Memory B cell (primary cell): ENCODE measurements at regions not wholly inside any gene's neighbourhood (a gene's known extent, or its start where the extent isn't known, plus 50 kb on each side); places are given as distances from the start of the nearest gene placed in this dataset.

Experiments
- ATAC-seq: fragments of 150-1000 bp; cut with Tn5 transposase; 2 replicates; pipeline ENCODE4 v1.10.0; 2021; ENCODE audit warnings: low read depth, mild to moderate bottlenecking, moderate library complexity
- DNase-seq, 2 donors: peaks; one replicate each; pipeline ENCODE4 v3.0.0; 2022; ENCODE audit warnings: low spot score in 2 of 2
- H3K27ac Mint-ChIP-seq: one replicate; pipeline ENCODE4 v1.8.0; 2022; ENCODE audit warnings: mild to moderate bottlenecking, moderate library complexity, mixed read lengths
- H3K27me3 Mint-ChIP-seq: one replicate; pipeline ENCODE4 v1.8.0; 2022; ENCODE audit warnings: mixed read lengths
- H3K36me3 Mint-ChIP-seq: one replicate; pipeline ENCODE4 v1.8.0; 2022; ENCODE audit warnings: mild to moderate bottlenecking, mixed read lengths
- H3K4me1 Mint-ChIP-seq: one replicate; pipeline ENCODE4 v1.8.0; 2022; ENCODE audit warnings: mixed read lengths
- H3K4me3 Mint-ChIP-seq: one replicate; pipeline ENCODE4 v1.8.0; 2022; ENCODE audit warnings: mild to moderate bottlenecking, moderate library complexity, mixed read lengths
- H3K9me3 Mint-ChIP-seq: one replicate; pipeline ENCODE4 v1.8.0; 2022; ENCODE audit warnings: mixed read lengths

DNA sequence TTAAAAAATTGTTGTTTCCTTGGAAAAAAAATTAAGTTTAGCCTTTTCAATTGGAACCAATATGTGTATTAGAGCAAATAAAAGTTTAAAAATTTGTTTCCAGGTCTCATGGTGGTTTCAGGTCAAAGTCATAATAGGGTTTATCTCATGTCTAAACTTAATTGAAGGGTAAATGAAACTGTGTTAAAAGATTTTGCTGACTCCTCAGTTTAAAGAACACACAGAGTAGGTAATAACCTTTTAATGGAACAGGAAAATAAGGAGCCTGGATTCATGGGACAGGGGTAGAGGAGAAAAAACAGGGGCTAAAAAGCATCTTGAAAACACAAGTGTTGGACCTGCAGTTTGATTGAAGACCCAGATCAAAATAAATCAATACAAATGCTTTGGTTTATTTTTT is 190.6 kb downstream of the MFSD1 start:
- ATAC-seq (no peak), DNase-seq (no peak)
- H3K27ac Mint-ChIP-seq = no peak overlapping the region
- H3K27me3 Mint-ChIP-seq = peaks cover 4% of the 10 kb centered on the region
- no peaks in the 10 kb centered on the region for H3K36me3 Mint-ChIP-seq
- no peak overlapping the region for H3K4me3 Mint-ChIP-seq
- no peaks in the 10 kb centered on the region for H3K4me1 Mint-ChIP-seq
- H3K9me3 Mint-ChIP-seq = no peaks in the 10 kb centered on the region

DNA sequence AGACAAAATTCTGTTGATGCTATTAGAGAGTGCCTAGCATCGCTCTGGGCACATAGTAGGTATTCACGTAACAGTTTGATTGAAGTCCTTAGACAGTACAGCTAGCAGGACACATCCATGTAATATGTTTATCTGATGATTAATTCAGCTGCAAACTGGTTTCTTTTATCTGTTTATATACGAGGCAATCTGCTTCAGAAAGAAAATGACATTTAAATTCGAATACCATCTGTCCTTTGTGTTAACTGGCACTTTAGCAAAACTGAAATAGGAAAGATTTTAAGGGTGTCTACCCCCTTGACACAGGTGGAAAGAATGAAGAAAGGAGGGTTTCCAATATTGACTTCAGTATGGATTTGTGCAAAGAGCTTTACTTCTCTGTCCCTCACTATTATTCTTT is 192.5 kb downstream of the MFSD1 start:
- ATAC-seq (no peak), DNase-seq (no peak)
- Mint-ChIP-seq H3K9me3 (no peaks in the 10 kb centered on the region), H3K36me3 (no peaks in the 10 kb centered on the region), H3K4me1 (no peaks in the 10 kb centered on the region), H3K27me3 (peaks cover 4% of the 10 kb centered on the region), H3K4me3 (no peak overlapping the region), H3K27ac (no peak overlapping the region)

DNA sequence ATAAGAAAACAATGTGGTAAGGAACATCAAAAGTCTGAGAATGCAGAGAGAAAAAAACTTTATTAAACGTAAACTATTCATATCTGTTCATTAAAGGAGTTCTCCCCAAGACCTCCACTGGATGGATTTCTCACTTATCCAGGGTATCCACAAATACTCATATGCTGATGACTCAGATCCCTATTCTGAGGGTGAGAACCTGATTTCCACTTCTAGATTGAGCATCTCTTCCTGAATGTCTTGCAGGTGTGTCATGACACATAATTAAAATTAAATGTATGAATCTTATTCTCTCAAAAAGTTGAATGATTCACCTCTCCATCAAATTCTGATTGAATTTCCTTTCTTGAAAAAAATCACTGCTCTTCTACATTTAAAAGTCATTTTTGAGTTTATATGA is 199.9 kb downstream of the MFSD1 start:
- Mint-ChIP-seq H3K9me3 (no peaks in the 10 kb centered on the region), H3K36me3 (no peaks in the 10 kb centered on the region), H3K4me1 (no peaks in the 10 kb centered on the region), H3K27me3 (no peaks in the 10 kb centered on the region), H3K4me3 (no peak overlapping the region), H3K27ac (no peak overlapping the region)
- ATAC-seq (no peak), DNase-seq (no peak)

DNA sequence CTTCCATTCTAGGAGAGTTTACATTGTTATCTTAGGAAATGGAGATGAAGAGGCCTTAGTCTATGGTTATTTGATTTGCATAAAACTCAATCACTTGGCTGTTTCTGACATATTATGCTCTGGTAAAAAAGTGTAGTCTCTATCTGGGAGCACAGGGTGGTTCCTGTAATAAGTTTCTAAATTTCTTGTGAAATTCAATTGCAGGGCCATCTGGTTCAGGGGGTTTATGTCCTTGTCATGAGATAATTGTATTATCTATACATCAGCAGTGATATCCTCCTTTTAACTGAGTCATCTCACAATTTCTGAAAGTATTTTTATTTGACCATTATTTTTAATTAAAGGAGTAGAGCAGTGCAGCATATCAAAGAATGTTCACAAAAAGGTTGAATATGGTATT is 203.3 kb downstream of the MFSD1 start:
- H3K27ac Mint-ChIP-seq = no peak overlapping the region
- DNase-seq (no peak), ATAC-seq (no peak)
- H3K4me3 Mint-ChIP-seq = no peak overlapping the region
- no peaks in the 10 kb centered on the region for H3K9me3 Mint-ChIP-seq
- H3K4me1 Mint-ChIP-seq = no peaks in the 10 kb centered on the region
- H3K27me3 Mint-ChIP-seq = no peaks in the 10 kb centered on the region
- no peaks in the 10 kb centered on the region for H3K36me3 Mint-ChIP-seq

DNA sequence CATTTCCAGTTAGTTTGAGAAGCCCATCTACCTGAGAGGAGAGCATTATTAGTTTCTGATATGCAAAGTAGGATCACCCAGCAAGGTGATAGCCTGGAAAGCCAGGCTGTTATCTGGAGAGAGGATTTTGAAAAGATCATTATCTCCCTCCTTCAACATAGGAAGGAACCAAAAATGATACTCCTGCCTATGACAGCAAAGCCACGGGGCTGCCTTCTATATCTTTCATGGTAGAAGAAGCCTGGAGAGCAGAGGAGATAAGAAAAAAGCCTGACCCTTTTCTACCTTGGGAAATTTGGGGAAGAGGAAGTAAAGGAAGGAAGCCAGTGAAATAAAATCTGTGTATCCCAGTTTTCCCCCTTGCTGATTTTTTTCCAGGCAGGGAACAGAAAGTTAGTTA is 205.5 kb downstream of the MFSD1 start:
- Mint-ChIP-seq H3K4me3 (no peak overlapping the region), H3K9me3 (no peaks in the 10 kb centered on the region), H3K27me3 (no peaks in the 10 kb centered on the region), H3K27ac (no peak overlapping the region), H3K36me3 (no peaks in the 10 kb centered on the region), H3K4me1 (no peaks in the 10 kb centered on the region)
- DNase-seq (no peak), ATAC-seq (no peak)

DNA sequence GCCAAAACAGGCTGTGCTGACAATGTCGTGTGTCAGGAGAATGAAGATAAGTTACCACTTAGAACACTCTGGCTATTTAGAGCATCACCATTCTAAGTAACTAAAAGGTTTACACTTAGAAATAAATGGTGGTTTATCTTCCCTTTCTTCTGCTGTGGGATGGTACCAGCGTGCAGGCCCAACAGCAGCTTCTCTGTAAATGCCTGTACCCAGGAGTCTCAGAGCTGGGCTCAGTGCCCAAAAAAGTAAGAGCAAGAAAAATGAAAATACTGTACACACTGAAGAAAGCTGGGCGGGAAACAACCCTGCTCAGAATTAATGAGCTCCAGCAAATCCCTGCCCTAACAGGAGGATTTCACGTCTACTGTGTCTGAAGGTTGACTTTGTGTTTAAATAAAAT is 206.5 kb downstream of the MFSD1 start:
- DNase-seq (no peak), ATAC-seq (no peak)
- no peaks in the 10 kb centered on the region for H3K36me3 Mint-ChIP-seq
- H3K27me3 Mint-ChIP-seq = no peaks in the 10 kb centered on the region
- H3K9me3 Mint-ChIP-seq = no peaks in the 10 kb centered on the region
- H3K27ac Mint-ChIP-seq = no peak overlapping the region
- H3K4me1 Mint-ChIP-seq = no peaks in the 10 kb centered on the region
- no peak overlapping the region for H3K4me3 Mint-ChIP-seq

DNA sequence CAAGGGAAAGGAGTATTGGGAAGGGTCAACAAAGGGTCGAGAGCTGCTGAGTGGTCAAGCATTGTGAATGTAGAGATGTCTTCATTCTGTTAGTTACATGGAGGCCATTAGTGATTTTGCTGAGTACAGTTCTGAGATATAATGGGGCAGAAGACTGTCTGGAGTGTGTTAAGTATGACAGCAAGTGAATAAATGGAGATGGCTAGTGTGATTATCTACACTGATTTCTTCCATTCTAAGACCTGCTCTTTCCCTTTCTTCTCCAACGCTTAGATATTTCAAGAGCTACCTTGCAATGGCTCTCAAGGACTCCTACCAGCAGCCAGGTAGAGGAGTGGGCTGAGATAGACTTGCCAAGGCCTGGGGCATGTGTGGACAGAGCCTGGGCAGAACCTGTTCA is 216.5 kb downstream of the MFSD1 start:
- H3K27ac Mint-ChIP-seq = no peak overlapping the region

DNA sequence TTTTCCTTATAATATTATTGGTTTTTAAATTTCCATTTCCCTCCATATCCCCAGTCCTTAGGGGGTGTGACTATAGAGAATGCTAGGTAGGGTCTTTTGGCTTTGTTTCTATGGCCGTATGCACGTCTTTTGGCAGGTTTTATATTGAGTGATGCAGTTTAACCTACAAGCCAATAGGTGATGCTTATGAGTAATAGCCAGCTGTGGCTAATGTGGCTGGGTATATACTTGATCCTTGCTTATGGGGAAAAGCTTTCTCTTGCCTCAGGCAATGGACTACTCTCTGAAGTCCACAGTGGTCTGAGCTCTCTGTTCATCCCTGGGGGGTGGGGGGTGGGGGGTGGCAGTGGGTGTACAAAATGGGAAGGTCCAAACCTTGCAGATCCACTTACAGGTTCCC is 223.9 kb downstream of the MFSD1 start:
- Mint-ChIP-seq H3K9me3 (peaks cover 3% of the 10 kb centered on the region), H3K27me3 (peaks cover 3% of the 10 kb centered on the region), H3K4me3 (no peak overlapping the region), H3K36me3 (no peaks in the 10 kb centered on the region), H3K27ac (no peak overlapping the region), H3K4me1 (no peaks in the 10 kb centered on the region)
- DNase-seq (no peak), ATAC-seq (no peak)

More for the DNA sequence above, 216.5 kb downstream of the MFSD1 start:
- peaks cover 7% of the 10 kb centered on the region for H3K9me3 Mint-ChIP-seq
- ATAC-seq (no peak), DNase-seq (no peak)
- H3K27me3 Mint-ChIP-seq = no peaks in the 10 kb centered on the region
- no peaks in the 10 kb centered on the region for H3K4me1 Mint-ChIP-seq
- H3K36me3 Mint-ChIP-seq = no peaks in the 10 kb centered on the region
- no peak overlapping the region for H3K4me3 Mint-ChIP-seq

DNA sequence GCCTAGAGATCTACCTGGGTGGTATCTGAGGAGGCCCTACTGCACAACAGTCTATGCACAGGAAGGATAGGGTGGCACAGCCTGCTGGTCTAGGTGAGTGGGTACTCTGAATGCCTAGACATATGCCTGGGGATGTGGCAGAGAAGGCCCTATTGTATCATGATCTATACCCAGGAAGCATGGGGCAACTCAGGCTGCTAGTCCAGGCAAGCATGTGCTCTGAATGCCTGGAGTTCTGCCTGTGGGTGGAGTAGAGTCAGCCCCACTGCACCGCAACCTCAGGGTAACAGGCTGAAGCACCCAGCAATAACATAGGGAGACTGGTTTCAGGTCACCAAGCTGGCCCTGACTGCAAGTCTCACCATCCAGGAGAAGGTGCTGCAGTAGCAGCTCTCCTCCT is 224.7 kb downstream of the MFSD1 start:
- H3K4me3 Mint-ChIP-seq = no peak overlapping the region
- DNase-seq (no peak), ATAC-seq (no peak)
- H3K36me3 Mint-ChIP-seq = no peaks in the 10 kb centered on the region
- H3K27me3 Mint-ChIP-seq = peaks cover 3% of the 10 kb centered on the region
- peaks cover 3% of the 10 kb centered on the region for H3K9me3 Mint-ChIP-seq
- H3K27ac Mint-ChIP-seq = no peak overlapping the region
- no peaks in the 10 kb centered on the region for H3K4me1 Mint-ChIP-seq

DNA sequence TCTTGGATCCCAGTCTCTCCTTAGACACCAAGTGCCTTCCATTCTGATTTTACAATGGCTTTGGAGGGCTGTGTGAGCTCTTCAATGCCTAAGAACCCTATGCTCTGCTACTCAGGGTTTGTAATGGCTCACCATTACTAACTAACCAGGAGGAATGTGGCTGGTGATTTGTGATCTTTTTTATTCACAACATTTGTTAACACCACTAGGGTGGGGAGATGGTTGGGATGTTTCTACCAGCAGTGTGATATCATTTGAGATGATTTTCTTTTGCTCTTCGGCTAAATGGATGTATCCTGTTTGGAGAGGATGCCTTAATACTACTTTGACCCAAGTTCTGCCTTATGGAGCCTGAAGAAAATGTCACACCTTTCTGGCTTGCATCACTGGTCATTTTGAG is 226.9 kb downstream of the MFSD1 start:
- DNase-seq = no peak

DNA sequence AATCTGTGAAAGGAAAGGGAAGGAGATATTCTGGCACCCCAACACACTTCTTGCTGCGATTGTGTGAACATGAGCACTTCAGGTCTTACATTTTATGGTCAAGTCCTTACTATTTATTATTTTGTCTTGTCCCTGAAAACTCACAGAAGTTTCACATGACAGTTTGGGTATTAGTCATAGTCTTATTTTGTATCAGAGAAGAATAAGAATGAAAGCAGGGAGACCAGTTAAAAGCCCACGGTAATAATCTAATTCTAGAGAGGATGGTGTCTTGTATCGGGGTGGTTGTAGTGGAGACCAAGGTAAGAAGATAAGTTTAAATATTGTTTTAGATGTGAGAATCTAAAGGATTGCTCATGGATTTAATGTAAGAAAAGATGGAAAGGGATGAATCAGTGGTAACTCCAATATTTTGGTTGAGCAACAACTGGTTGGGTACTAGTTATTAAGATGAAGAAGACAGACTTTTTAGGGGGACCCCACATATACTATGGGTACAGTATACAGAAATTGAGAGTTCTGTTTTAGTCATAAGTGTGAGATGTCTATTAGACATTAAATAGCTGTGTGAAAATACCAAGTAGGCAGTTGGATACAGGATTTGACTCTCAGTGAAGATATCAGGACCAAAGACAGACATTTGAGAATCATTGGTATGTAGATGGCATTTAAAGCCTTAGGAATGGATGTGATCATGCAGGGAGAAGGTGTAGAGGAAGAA is 227.6 kb downstream of the MFSD1 start:
- H3K4me3 Mint-ChIP-seq = no peak overlapping the region
- DNase-seq (no peak), ATAC-seq (no peak)
- H3K27me3 Mint-ChIP-seq = peaks cover 3% of the 10 kb centered on the region
- peaks cover 2% of the 10 kb centered on the region for H3K9me3 Mint-ChIP-seq
- no peak overlapping the region for H3K27ac Mint-ChIP-seq
- no peaks in the 10 kb centered on the region for H3K36me3 Mint-ChIP-seq
- no peaks in the 10 kb centered on the region for H3K4me1 Mint-ChIP-seq

More for the DNA sequence above, 226.9 kb downstream of the MFSD1 start:
- no peak for ATAC-seq
- H3K4me1 Mint-ChIP-seq = no peaks in the 10 kb centered on the region
- H3K27me3 Mint-ChIP-seq = peaks cover 3% of the 10 kb centered on the region
- H3K27ac Mint-ChIP-seq = no peak overlapping the region
- H3K4me3 Mint-ChIP-seq = no peak overlapping the region
- H3K36me3 Mint-ChIP-seq = no peaks in the 10 kb centered on the region
- no peaks in the 10 kb centered on the region for H3K9me3 Mint-ChIP-seq

DNA sequence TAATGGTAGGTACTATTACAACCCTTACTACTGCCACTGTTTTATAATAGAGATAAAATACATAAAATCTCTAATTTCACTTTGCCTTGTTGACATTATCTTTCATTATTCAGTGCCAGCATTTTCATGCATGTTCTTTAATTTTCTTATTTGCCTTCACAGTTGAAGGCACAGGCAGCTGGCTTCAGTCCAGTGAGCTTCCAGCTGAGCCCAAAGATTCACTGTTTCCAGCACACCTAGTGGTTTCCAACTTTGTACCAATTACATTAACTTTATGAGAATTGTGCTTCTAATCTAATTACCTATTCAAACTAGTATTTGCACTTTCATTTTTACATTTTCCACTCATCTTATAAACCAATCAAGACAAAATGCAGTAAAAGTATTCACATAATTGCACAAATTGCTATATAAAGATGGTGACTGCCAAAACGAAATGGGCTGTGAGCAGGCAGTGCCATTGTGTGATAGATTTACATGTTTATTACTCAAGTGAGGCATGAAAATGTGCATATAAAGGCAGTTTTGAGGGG is 228.3 kb downstream of the MFSD1 start:
- H3K4me3 Mint-ChIP-seq = no peak overlapping the region
- peaks cover 2% of the 10 kb centered on the region for H3K9me3 Mint-ChIP-seq
- no peak overlapping the region for H3K27ac Mint-ChIP-seq
- ATAC-seq (no peak), DNase-seq (no peak)
- no peaks in the 10 kb centered on the region for H3K36me3 Mint-ChIP-seq
- peaks cover 3% of the 10 kb centered on the region for H3K27me3 Mint-ChIP-seq
- no peaks in the 10 kb centered on the region for H3K4me1 Mint-ChIP-seq

DNA sequence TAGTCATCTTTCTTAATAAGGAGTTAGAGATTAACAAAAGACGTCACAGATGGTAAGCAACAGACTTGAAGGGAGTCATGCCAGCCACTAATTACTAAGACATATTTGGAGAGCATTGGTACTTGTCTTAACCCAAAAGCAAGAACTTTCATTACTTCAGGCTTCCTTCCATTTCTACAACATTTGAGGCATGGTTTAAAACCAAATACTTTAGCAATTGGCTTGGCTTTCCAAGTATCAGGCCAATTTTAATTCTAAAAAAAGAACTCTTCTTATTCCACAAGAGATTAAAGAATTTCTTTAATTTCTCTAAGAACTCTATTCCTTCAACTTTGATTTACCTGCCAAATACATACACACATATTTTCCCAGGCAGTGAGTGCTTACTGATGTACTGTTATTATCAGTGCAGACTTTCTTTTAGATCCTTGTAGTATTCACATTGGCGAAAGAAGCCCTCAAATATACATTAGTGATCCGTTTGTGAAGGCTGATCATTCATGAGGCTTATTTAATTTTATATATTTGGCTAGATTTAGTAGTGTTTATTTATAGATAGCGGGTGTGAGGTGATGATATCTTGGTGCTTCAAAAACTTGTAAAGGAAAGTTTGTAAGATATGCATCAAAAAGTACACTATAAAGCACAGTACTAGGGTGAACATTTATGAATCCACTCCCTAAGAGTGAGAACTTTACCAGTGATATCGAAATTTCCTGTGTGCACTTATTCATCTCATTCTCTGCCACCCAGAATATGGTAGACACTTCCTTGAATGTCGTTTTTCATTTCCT is 229.2 kb downstream of the MFSD1 start:
- H3K36me3 Mint-ChIP-seq = no peaks in the 10 kb centered on the region

DNA sequence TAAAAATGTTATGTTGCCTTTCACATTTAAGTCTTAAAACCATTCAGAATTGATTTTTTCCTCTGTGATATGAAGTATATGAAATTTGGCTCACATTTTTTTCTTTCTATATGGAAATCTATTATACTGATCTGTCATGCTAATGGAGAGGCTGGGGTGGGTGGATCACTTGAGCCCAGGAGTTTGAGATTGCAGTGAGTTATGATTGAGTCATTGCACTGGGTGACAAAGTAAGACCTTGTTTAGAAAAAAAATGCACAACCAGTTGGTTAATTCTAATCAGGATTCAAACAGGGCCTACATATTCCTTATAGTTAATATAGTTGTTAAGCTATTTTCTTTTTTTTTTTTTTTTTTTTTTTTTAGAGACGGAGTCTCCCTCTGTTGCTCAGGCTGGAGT is 230.5 kb downstream of the MFSD1 start:
- H3K36me3 Mint-ChIP-seq = no peaks in the 10 kb centered on the region
- H3K9me3 Mint-ChIP-seq = peaks cover 2% of the 10 kb centered on the region
- ATAC-seq = no peak
- H3K27ac Mint-ChIP-seq = no peak overlapping the region
- peaks cover 3% of the 10 kb centered on the region for H3K27me3 Mint-ChIP-seq
- DNase-seq = no peak
- no peaks in the 10 kb centered on the region for H3K4me1 Mint-ChIP-seq
- H3K4me3 Mint-ChIP-seq = no peak overlapping the region

More for the DNA sequence above, 229.2 kb downstream of the MFSD1 start:
- no peaks in the 10 kb centered on the region for H3K4me1 Mint-ChIP-seq
- no peak overlapping the region for H3K4me3 Mint-ChIP-seq
- ATAC-seq (no peak), DNase-seq (no peak)
- H3K27me3 Mint-ChIP-seq = peaks cover 3% of the 10 kb centered on the region
- H3K9me3 Mint-ChIP-seq = peaks cover 2% of the 10 kb centered on the region
- H3K27ac Mint-ChIP-seq = no peak overlapping the region
